Testis (tissue), 2 donors: ENCODE measurements at regions not wholly inside any gene's neighbourhood (a gene's known extent, or its start where the extent isn't known, plus 50 kb on each side); places are given as distances from the start of the nearest gene placed in this dataset.

Experiments used
- POLR2A ChIP-seq: fragments of 450-650 bp; IDR thresholded peaks from one replicate; pipeline ENCODE4 v1.6.1; 2017; ENCODE audit warnings: antibody characterized with exemption, mild to moderate bottlenecking, moderate library complexity
- TF ChIP-seq, protein P1 (sequence below), 3 experiments: fragments of 450-650 bp in 2 of 3; fragments of 200-600 bp in 1 of 3; sonication (generic) in 1 of 3; IDR thresholded peaks; one replicate each; pipeline ENCODE4 v1.5.1; 2016 to 2019; ENCODE audit warnings: antibody characterized with exemption in 3 of 3, mild to moderate bottlenecking in 2 of 3, moderate library complexity in 1 of 3

DNA sequence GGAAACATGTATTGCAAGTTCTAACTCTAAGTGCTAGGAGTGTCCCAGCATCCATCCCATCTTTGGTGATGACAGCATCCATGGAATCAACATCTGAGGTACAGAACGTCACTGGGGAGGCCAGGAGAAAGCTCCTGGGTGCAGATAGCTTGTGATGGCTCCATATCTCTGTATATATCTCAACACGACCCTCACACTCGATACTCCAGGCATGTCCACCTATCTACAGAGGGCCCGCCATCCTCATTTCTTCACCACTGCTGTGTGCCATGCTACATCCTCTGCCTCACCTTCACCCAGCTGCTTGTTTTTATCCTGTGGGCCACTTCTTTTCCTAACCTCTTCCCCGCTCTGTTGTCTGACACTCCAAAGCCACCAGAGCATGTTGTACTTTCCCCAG is 100.4 kb upstream of the SERP2 start:
- no peak for TF ChIP-seq POLR2A
- TF ChIP-seq, protein P1, sequence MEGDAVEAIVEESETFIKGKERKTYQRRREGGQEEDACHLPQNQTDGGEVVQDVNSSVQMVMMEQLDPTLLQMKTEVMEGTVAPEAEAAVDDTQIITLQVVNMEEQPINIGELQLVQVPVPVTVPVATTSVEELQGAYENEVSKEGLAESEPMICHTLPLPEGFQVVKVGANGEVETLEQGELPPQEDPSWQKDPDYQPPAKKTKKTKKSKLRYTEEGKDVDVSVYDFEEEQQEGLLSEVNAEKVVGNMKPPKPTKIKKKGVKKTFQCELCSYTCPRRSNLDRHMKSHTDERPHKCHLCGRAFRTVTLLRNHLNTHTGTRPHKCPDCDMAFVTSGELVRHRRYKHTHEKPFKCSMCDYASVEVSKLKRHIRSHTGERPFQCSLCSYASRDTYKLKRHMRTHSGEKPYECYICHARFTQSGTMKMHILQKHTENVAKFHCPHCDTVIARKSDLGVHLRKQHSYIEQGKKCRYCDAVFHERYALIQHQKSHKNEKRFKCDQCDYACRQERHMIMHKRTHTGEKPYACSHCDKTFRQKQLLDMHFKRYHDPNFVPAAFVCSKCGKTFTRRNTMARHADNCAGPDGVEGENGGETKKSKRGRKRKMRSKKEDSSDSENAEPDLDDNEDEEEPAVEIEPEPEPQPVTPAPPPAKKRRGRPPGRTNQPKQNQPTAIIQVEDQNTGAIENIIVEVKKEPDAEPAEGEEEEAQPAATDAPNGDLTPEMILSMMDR (IDR thresholded peaks at IDR 0.05) = no peak
